ENCODE measurements at regions not wholly inside any gene's neighbourhood (a gene's known extent, or its start where the extent isn't known, plus 50 kb on each side); places are given as distances from the start of the nearest gene placed in this dataset.

- H3F3A ChIP-seq (ENCODE audit: insufficient read depth, low read length): no peaks in the 10 kb centered on the region
- H3K4me2 ChIP-seq (ENCODE audit: low read length): no peak overlapping the region
- no peaks in the 10 kb centered on the region for H3K9me3 ChIP-seq (ENCODE audit: low read length)
- no peak overlapping the region for H3K9ac ChIP-seq (ENCODE audit: low read length)
- no peak overlapping the region for H3K27ac ChIP-seq (ENCODE audit: low read depth, low read length, poor library complexity, severe bottlenecking)
- H3K27me3 ChIP-seq (ENCODE audit: insufficient read depth, low read length): peaks cover 4% of the 10 kb centered on the region; the same call in 1 of the 2 replicates
- no peaks in the 10 kb centered on the region for H3K4me1 ChIP-seq (ENCODE audit: insufficient read depth, low read length, severe bottlenecking)
- no peaks in the 10 kb centered on the region for H3K79me2 ChIP-seq (ENCODE audit: insufficient read depth, low read length)
- no peaks in the 10 kb centered on the region for H4K20me1 ChIP-seq (ENCODE audit: insufficient read depth, low read length)
- no peaks in the 10 kb centered on the region for H3K36me3 ChIP-seq (ENCODE audit: insufficient read depth, low read length)
- no peak overlapping the region for H3K4me3 ChIP-seq (ENCODE audit: low read depth, low read length, poor library complexity, severe bottlenecking)
- H3K9me2 ChIP-seq (ENCODE audit: low read depth, low read length): no peaks in the 10 kb centered on the region
- no peak overlapping the region for H2AFZ ChIP-seq (ENCODE audit: low read length)
- TF ChIP-seq EZH2 (IDR thresholded peaks at IDR 0.05; ENCODE audit: borderline replicate concordance, low read length) (no peak), CTCF (IDR thresholded peaks at IDR 0.05; ENCODE audit: low read length) (no peak)
These were observed 141.5 kb upstream of the UMPS start for GRCh38 chr3:124588794-124589193.

GRCh38 chr3:124591699-124592098 is 138.6 kb upstream of the UMPS start:
- no peaks in the 10 kb centered on the region for H3K9me2 ChIP-seq (ENCODE audit: low read depth, low read length)
- no peaks in the 10 kb centered on the region for H3K4me1 ChIP-seq (ENCODE audit: insufficient read depth, low read length, severe bottlenecking)
- no peaks in the 10 kb centered on the region for H3K27me3 ChIP-seq (ENCODE audit: insufficient read depth, low read length)
- no peak overlapping the region for H3K27ac ChIP-seq (ENCODE audit: low read depth, low read length, poor library complexity, severe bottlenecking)
- no peak overlapping the region for H3K4me3 ChIP-seq (ENCODE audit: low read depth, low read length, poor library complexity, severe bottlenecking)
- H3K9me3 ChIP-seq (ENCODE audit: low read length): no peaks in the 10 kb centered on the region
- no peak overlapping the region for H3K9ac ChIP-seq (ENCODE audit: low read length)
- H3K79me2 ChIP-seq (ENCODE audit: insufficient read depth, low read length): no peaks in the 10 kb centered on the region
- no peak overlapping the region for H3K4me2 ChIP-seq (ENCODE audit: low read length)
- no peaks in the 10 kb centered on the region for H3K36me3 ChIP-seq (ENCODE audit: insufficient read depth, low read length)
- TF ChIP-seq EZH2 (IDR thresholded peaks at IDR 0.05; ENCODE audit: borderline replicate concordance, low read length): no peak
- no peak for TF ChIP-seq CTCF (IDR thresholded peaks at IDR 0.05; ENCODE audit: low read length)
- H4K20me1 ChIP-seq (ENCODE audit: insufficient read depth, low read length): no peaks in the 10 kb centered on the region
- no peak overlapping the region for H2AFZ ChIP-seq (ENCODE audit: low read length)
- no peaks in the 10 kb centered on the region for H3F3A ChIP-seq (ENCODE audit: insufficient read depth, low read length)

GRCh38 chr3:124592658-124593441 is 137.4 kb upstream of the UMPS start:
- Histone ChIP-seq H2AFZ (ENCODE audit: low read length) (no peak overlapping the region), H3K4me2 (ENCODE audit: low read length) (no peak overlapping the region), H3K4me1 (ENCODE audit: insufficient read depth, low read length, severe bottlenecking) (no peaks in the 10 kb centered on the region), H3K79me2 (ENCODE audit: insufficient read depth, low read length) (no peaks in the 10 kb centered on the region), H3K27me3 (ENCODE audit: insufficient read depth, low read length) (no peaks in the 10 kb centered on the region), H3K36me3 (ENCODE audit: insufficient read depth, low read length) (no peaks in the 10 kb centered on the region), H3K9me2 (ENCODE audit: low read depth, low read length) (no peaks in the 10 kb centered on the region), H3K27ac (ENCODE audit: low read depth, low read length, poor library complexity, severe bottlenecking) (no peak overlapping the region), H4K20me1 (ENCODE audit: insufficient read depth, low read length) (no peaks in the 10 kb centered on the region), H3K9ac (ENCODE audit: low read length) (no peak overlapping the region), H3K9me3 (ENCODE audit: low read length) (no peaks in the 10 kb centered on the region), H3F3A (ENCODE audit: insufficient read depth, low read length) (no peaks in the 10 kb centered on the region), H3K4me3 (ENCODE audit: low read depth, low read length, poor library complexity, severe bottlenecking) (no peak overlapping the region)
- TF ChIP-seq CTCF (IDR thresholded peaks at IDR 0.05; ENCODE audit: low read length) (no peak), EZH2 (IDR thresholded peaks at IDR 0.05; ENCODE audit: borderline replicate concordance, low read length) (no peak)
